Mesothelial cell of epicardium (in vitro differentiated cells): ENCODE measurements at regions not wholly inside any gene's neighbourhood (a gene's known extent, or its start where the extent isn't known, plus 50 kb on each side); places are given as distances from the start of the nearest gene placed in this dataset.

Source experiments
- DNase-seq, 2 experiments: peaks; one replicate each; pipeline ENCODE4 v3.0.0; 2021; ENCODE audit warnings: low spot score in 2 of 2; ENCODE audit not compliant: unreplicated experiment in 2 of 2
- H3K27ac Mint-ChIP-seq: 2 replicates; pipeline ENCODE4 v1.8.0; 2021; ENCODE audit warnings: mixed read lengths
- H3K27me3 Mint-ChIP-seq: 2 replicates; pipeline ENCODE4 v1.8.0; 2021; ENCODE audit warnings: low read depth, mixed read lengths
- H3K36me3 Mint-ChIP-seq: 2 replicates; pipeline ENCODE4 v1.8.0; 2021; ENCODE audit warnings: mixed read lengths
- H3K4me1 Mint-ChIP-seq: 2 replicates; pipeline ENCODE4 v1.8.0; 2021; ENCODE audit warnings: mixed read lengths
- H3K4me3 Mint-ChIP-seq: 2 replicates; pipeline ENCODE4 v1.8.0; 2021; ENCODE audit warnings: mild to moderate bottlenecking, moderate library complexity, mixed read lengths
- H3K9me3 Mint-ChIP-seq: 2 replicates; pipeline ENCODE4 v1.8.0; 2021; ENCODE audit warnings: mixed read lengths
- CTCF ChIP-seq: fragments of 200-600 bp; sonication (generic); IDR thresholded peaks from one replicate; pipeline ENCODE4 v1.5.0; 2021; ENCODE audit warnings: antibody characterized with exemption; ENCODE audit not compliant: unreplicated experiment

GRCh38 chr18:78649421-78649820 lies 330.2 kb upstream of the SALL3 start:
- H3K27ac Mint-ChIP-seq = no peak overlapping the region
- no peak for TF ChIP-seq CTCF
- peaks cover 28% of the 10 kb centered on the region for H3K9me3 Mint-ChIP-seq
- no peak for DNase-seq
- H3K27me3 Mint-ChIP-seq = peaks cover 2% of the 10 kb centered on the region
- no peak overlapping the region for H3K4me3 Mint-ChIP-seq
- peaks cover 4% of the 10 kb centered on the region for H3K36me3 Mint-ChIP-seq
- H3K4me1 Mint-ChIP-seq = no peaks in the 10 kb centered on the region

GRCh38 chr18:78650926-78651325 lies 328.7 kb upstream of the SALL3 start:
- Mint-ChIP-seq H3K4me1 (no peaks in the 10 kb centered on the region), H3K27me3 (no peaks in the 10 kb centered on the region), H3K4me3 (no peak overlapping the region), H3K9me3 (peaks cover 28% of the 10 kb centered on the region), H3K27ac (no peak overlapping the region), H3K36me3 (peaks cover 4% of the 10 kb centered on the region)
- TF ChIP-seq CTCF = no peak
- no peak for DNase-seq

DNA sequence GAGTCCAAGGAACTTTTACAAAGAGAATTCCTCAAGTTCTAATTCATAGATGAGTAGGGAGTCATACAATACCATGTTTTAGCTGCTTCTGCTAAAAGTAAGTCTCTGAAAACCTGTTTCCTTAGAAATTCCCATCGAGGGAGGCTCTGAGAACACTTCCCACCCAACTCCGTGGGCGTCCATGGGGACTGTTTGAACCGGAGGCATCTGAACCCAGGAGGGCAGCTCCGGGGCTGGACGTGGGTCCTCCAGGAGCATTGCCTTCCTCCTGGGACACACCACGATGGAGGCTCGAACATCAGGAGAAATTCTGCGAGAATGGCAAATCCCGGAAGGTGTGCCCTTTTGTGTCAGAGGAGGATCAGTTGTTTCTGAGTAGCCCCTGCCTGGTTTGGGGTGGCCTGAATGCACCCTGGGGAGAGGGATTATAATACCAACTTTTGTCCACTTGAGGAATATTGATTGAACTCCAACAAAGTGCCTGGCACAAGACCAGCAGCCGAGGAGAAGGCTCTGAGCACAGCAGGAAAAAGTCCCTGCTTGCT lies 327.5 kb upstream of the SALL3 start:
- Mint-ChIP-seq H3K27me3 (no peaks in the 10 kb centered on the region), H3K4me1 (no peaks in the 10 kb centered on the region), H3K36me3 (peaks cover 5% of the 10 kb centered on the region), H3K9me3 (peaks cover 32% of the 10 kb centered on the region), H3K4me3 (no peak overlapping the region), H3K27ac (peak overlapping the region; percentile 30)
- no peak for DNase-seq
- TF ChIP-seq CTCF = no peak

- Mint-ChIP-seq H3K4me1 (no peaks in the 10 kb centered on the region), H3K27ac (no peak overlapping the region), H3K27me3 (peaks cover 14% of the 10 kb centered on the region), H3K4me3 (no peak overlapping the region), H3K9me3 (peaks cover 12% of the 10 kb centered on the region), H3K36me3 (peaks cover 5% of the 10 kb centered on the region)
- no peak for TF ChIP-seq CTCF
- no peak for DNase-seq
Measured at GRCh38 chr18:78655921-78656320, 323.7 kb upstream of the SALL3 start.

DNA sequence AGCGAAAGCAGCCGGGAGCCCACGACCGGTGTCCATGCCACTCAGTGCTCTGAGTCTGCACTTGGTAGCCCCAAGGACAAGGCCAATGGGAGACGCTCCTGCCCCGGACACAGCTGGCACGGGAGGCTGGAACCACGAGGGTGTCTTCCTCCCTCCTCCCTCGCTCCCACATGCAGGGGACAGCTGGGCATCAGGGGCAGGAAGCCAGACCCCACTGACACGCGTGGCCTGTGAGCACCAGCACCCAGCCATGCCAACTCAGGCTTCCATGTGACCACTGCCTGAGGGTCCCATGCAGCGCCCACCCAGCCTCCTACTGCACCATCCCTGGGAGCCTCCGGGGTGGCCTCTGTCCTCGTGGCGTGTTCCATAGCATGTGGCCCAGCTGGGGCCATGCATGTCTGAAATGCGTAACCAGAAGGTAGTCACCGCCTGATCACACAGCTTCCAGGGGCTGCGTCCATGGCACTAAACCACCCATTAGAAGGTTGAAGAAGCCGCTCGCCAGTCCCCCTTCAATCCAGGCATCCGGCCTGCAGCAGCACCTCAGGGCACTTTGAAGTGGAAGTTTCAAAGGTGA lies 323.2 kb upstream of the SALL3 start:
- no peaks in the 10 kb centered on the region for H3K4me1 Mint-ChIP-seq
- peaks cover 17% of the 10 kb centered on the region for H3K27me3 Mint-ChIP-seq
- no peak overlapping the region for H3K27ac Mint-ChIP-seq
- H3K36me3 Mint-ChIP-seq = peaks cover 5% of the 10 kb centered on the region
- DNase-seq = no peak
- H3K9me3 Mint-ChIP-seq = peaks cover 8% of the 10 kb centered on the region
- no peak overlapping the region for H3K4me3 Mint-ChIP-seq
- no peak for TF ChIP-seq CTCF
